Stomach (tissue), 8 donors: ENCODE measurements at regions not wholly inside any gene's neighbourhood (a gene's known extent, or its start where the extent isn't known, plus 50 kb on each side); places are given as distances from the start of the nearest gene placed in this dataset.
A peak's percentile ranks its signal among the peaks of the same experiment; 100 is the strongest.

Experiments used
- DNase-seq, 2 donors: peaks; one replicate each; pipeline versions ENCODE4 v3.0.0 to v3.0.0-alpha.2; 2013 to 2019
- H3K27ac ChIP-seq, 5 donors: fragments of 200-600 bp in 4 of 5; sonication (generic) in 4 of 5; one replicate each; pipeline ENCODE4 v1.5.1; 2013 to 2019; ENCODE audit warnings: mild to moderate bottlenecking in 1 of 5, moderate library complexity in 1 of 5
- H3K27me3 ChIP-seq, 3 donors: fragments of 200-600 bp; sonication (generic); one replicate each; pipeline ENCODE4 v1.5.1; 2017 to 2019; ENCODE audit warnings: mixed run types in 1 of 3
- H3K36me3 ChIP-seq, 4 donors: fragments of 200-600 bp; sonication (generic); 1 replicate in 3 of 4; 2 replicates in 1 of 4; pipeline ENCODE4 v1.5.1; 2016 to 2019
- H3K4me1 ChIP-seq, 4 donors: fragments of 200-600 bp; sonication (generic); one replicate each; pipeline ENCODE4 v1.5.1; 2016 to 2019
- H3K4me3 ChIP-seq, 4 donors: fragments of 200-600 bp; sonication (generic) in 3 of 4; one replicate each; pipeline ENCODE4 v1.5.1; 2016 to 2019; ENCODE audit warnings: mild to moderate bottlenecking in 1 of 4
- H3K9me3 ChIP-seq, 4 donors: fragments of 200-600 bp; sonication (generic); one replicate each; pipeline ENCODE4 v1.5.1; 2016 to 2019
- CTCF ChIP-seq, 7 experiments: fragments of 450-650 bp in 4 of 7; fragments of 200-600 bp in 3 of 7; sonication (generic) in 3 of 7; IDR thresholded peaks; one replicate each; pipeline ENCODE4 v1.5.1; 2016 to 2019; ENCODE audit warnings: antibody characterized with exemption in 7 of 7, control low read depth in 2 of 7, mild to moderate bottlenecking in 1 of 7
- EP300 ChIP-seq: sonication (generic); formaldehyde crosslinking; IDR thresholded peaks from one replicate; pipeline ENCODE4 v1.6.1; 2017; ENCODE audit warnings: antibody characterized with exemption
- POLR2A ChIP-seq, 4 donors: fragments of 450-650 bp; IDR thresholded peaks; one replicate each; pipeline ENCODE4 v1.6.1; 2016; ENCODE audit warnings: antibody characterized with exemption in 4 of 4, control low read depth in 2 of 4, mild to moderate bottlenecking in 1 of 4, moderate library complexity in 1 of 4
- POLR2AphosphoS5 ChIP-seq, 3 donors: sonication (generic); formaldehyde crosslinking; IDR thresholded peaks; one replicate each; pipeline ENCODE4 v1.6.1; 2016; ENCODE audit warnings: antibody characterized with exemption in 3 of 3
- WGBS, 5 donors: extraction: QIAGEN DNeasy Blood & Tissue Kit in 3 of 5; methylation state at CpG; one replicate each; pipeline versions ENCODE4 v1.1.5 to v1.1.7; 2013 to 2018; 5-methylcytosine and 5-hydroxymethylcytosine counted together
- intact Hi-C: fragments of 100-400 bp; cut with DNase I; formaldehyde crosslinking; loops from one replicate; pipeline ENCODE4 v1.15.1; 2023; ENCODE audit warnings: low total_unique reads
- donor health status: healthy with polysubstance abuse.
- donor health status: Bipolar disorder and iron deficiency.
- donor health status: healthy.

GRCh38 chr5:82599030-82599429 lies 320.9 kb upstream of the RPS23 start:
- Histone ChIP-seq H3K4me1 (no peaks in the 10 kb centered on the region), H3K27ac (no peak overlapping the region), H3K27me3 (no peaks in the 10 kb centered on the region), H3K36me3 (no peaks in the 10 kb centered on the region), H3K9me3 (no peaks in the 10 kb centered on the region), H3K4me3 (no peak overlapping the region)
- TF ChIP-seq POLR2AphosphoS5 (IDR thresholded peaks at IDR 0.05) (no peak), EP300 (no peak), POLR2A (IDR thresholded peaks at IDR 0.05) (no peak), CTCF (IDR thresholded peaks at IDR 0.05) (no peak)
- intact Hi-C loops = no loop called here
- DNase-seq = no peak
- 85 to 95% (median 91%) methylated on average over 1 of the region's 1 CpG for WGBS, 5 donors

- H3K4me3 ChIP-seq = no peak overlapping the region
- H3K27me3 ChIP-seq = no peaks in the 10 kb centered on the region
- no peaks in the 10 kb centered on the region for H3K9me3 ChIP-seq
- no peak for TF ChIP-seq CTCF (IDR thresholded peaks at IDR 0.05)
- TF ChIP-seq EP300 = no peak
- no peak for TF ChIP-seq POLR2A (IDR thresholded peaks at IDR 0.05)
- no peak for TF ChIP-seq POLR2AphosphoS5 (IDR thresholded peaks at IDR 0.05)
- no peaks in the 10 kb centered on the region for H3K36me3 ChIP-seq
- H3K4me1 ChIP-seq = no peaks in the 10 kb centered on the region
- intact Hi-C loops = no loop called here
- no peak overlapping the region for H3K27ac ChIP-seq
- DNase-seq = no peak
These were observed 319.3 kb upstream of the RPS23 start for GRCh38 chr5:82597437-82597836.

- WGBS, 5 donors = 80 to 91% (median 84%) methylated on average over 5 of the region's 5 CpGs
- Histone ChIP-seq H3K27me3 (no peaks in the 10 kb centered on the region), H3K4me3 (no peak overlapping the region), H3K27ac (no peak overlapping the region), H3K36me3 (no peaks in the 10 kb centered on the region), H3K4me1 (no peaks in the 10 kb centered on the region), H3K9me3 (no peaks in the 10 kb centered on the region)
- TF ChIP-seq CTCF (IDR thresholded peaks at IDR 0.05) (no peak), POLR2A (IDR thresholded peaks at IDR 0.05) (no peak), EP300 (no peak), POLR2AphosphoS5 (IDR thresholded peaks at IDR 0.05) (no peak)
- DNase-seq = no peak
- intact Hi-C loops = no loop called here
These were observed 318.3 kb upstream of the RPS23 start for GRCh38 chr5:82596451-82596850.

GRCh38 chr5:82595113-82595512 lies 317.0 kb upstream of the RPS23 start:
- TF ChIP-seq POLR2AphosphoS5 (IDR thresholded peaks at IDR 0.05) (no peak), CTCF (IDR thresholded peaks at IDR 0.05) (no peak), POLR2A (IDR thresholded peaks at IDR 0.05) (no peak)
- Histone ChIP-seq H3K27ac (no peak overlapping the region), H3K4me1 (no peaks in the 10 kb centered on the region), H3K27me3 (no peaks in the 10 kb centered on the region), H3K36me3 (no peaks in the 10 kb centered on the region), H3K4me3 (no peak overlapping the region), H3K9me3 (peaks cover 0 to 4% (median 0%) of the 10 kb centered on the region in 4 donors)
- DNase-seq = peak in 1 of 2 donors; percentile 79
- intact Hi-C loops = no loop called here
- WGBS, 5 donors = 35 to 68% (median 49%) methylated on average over 4 of the region's 4 CpGs
